MM.1S (cell line): ENCODE measurements at regions not wholly inside any gene's neighbourhood (a gene's known extent, or its start where the extent isn't known, plus 50 kb on each side); places are given as distances from the start of the nearest gene placed in this dataset.
"Not testable (repeated sequence)": the region's sequence is repeated elsewhere in the genome, so short reads cannot be mapped to it uniquely, and the experiment has no call there.

ENCODE experiments used
- DNase-seq: peaks from one replicate; pipeline ENCODE4 v3.0.0-alpha.2; 2015
- H2AFZ ChIP-seq: fragments of 300-600 bp; sonication (generic); 2 replicates; pipeline ENCODE4 v1.6.0; 2016; ENCODE audit warnings: antibody characterized with exemption, low read length
- H3F3A ChIP-seq: fragments of 300-600 bp; sonication (generic); 2 replicates; pipeline ENCODE4 v1.6.1; 2016; ENCODE audit warnings: mild to moderate bottlenecking, antibody characterized with exemption, low read length, moderate library complexity, mixed read lengths; ENCODE audit not compliant: insufficient read depth
- H3K27ac ChIP-seq: fragments of 300-600 bp; sonication (generic); 2 replicates; pipeline ENCODE4 v1.5.1; 2016; ENCODE audit warnings: mild to moderate bottlenecking, low read length
- H3K27me3 ChIP-seq: fragments of 300-600 bp; sonication (generic); replicated peaks from 2 replicates; pipeline ENCODE4 v1.6.0; 2016; ENCODE audit warnings: low read length; ENCODE audit not compliant: insufficient read depth
- H3K36me3 ChIP-seq: fragments of 300-600 bp; sonication (generic); replicated peaks from 2 replicates; pipeline ENCODE4 v1.6.1; 2016; ENCODE audit warnings: mild to moderate bottlenecking, low read length, mixed read lengths; ENCODE audit not compliant: insufficient read depth
- H3K4me1 ChIP-seq: fragments of 300-600 bp; sonication (generic); 2 replicates; pipeline ENCODE4 v1.6.1; 2016; ENCODE audit warnings: low read length, mixed read lengths
- H3K4me2 ChIP-seq: fragments of 300-600 bp; sonication (generic); 2 replicates; pipeline ENCODE4 v1.6.0; 2016; ENCODE audit warnings: low read depth, low read length
- H3K4me3 ChIP-seq: fragments of 300-600 bp; sonication (generic); 2 replicates; pipeline ENCODE4 v1.5.1; 2016; ENCODE audit warnings: low read length, mixed read lengths
- H3K79me2 ChIP-seq: fragments of 300-600 bp; sonication (generic); 2 replicates; pipeline ENCODE4 v1.6.1; 2016; ENCODE audit warnings: mixed run types, low read length, mixed read lengths
- H3K9ac ChIP-seq: fragments of 300-600 bp; sonication (generic); 2 replicates; pipeline ENCODE4 v1.6.1; 2016; ENCODE audit warnings: low read length, mixed read lengths
- H3K9me2 ChIP-seq: fragments of 300-600 bp; sonication (generic); replicated peaks from 2 replicates; pipeline ENCODE4 v1.6.1; 2016; ENCODE audit warnings: mild to moderate bottlenecking, low read length, mixed read lengths; ENCODE audit not compliant: insufficient read depth
- H3K9me3 ChIP-seq: fragments of 300-600 bp; sonication (generic); replicated peaks from 2 replicates; pipeline ENCODE4 v1.6.1; 2016; ENCODE audit warnings: mild to moderate bottlenecking, low read length, mixed read lengths; ENCODE audit not compliant: insufficient read depth
- H4K20me1 ChIP-seq: fragments of 300-600 bp; sonication (generic); 2 replicates; pipeline ENCODE4 v1.6.1; 2016; ENCODE audit warnings: mild to moderate bottlenecking, low read length, moderate library complexity, mixed read lengths; ENCODE audit not compliant: insufficient read depth
- EZH2 ChIP-seq: fragments of 300-600 bp; sonication (generic); optimal IDR thresholded peaks from 2 replicates; pipeline ENCODE3; 2017; ENCODE audit warnings: low read depth, mild to moderate bottlenecking, antibody characterized with exemption, low read length, mixed read lengths
- EZH2phosphoT487 ChIP-seq: fragments of 300-600 bp; sonication (generic); IDR thresholded peaks from 2 replicates; pipeline ENCODE4 v1.6.1; 2018; ENCODE audit warnings: antibody characterized with exemption, low read length
- TF ChIP-seq, protein P1 (sequence below): fragments of 300-600 bp; sonication (generic); IDR thresholded peaks from 2 replicates; pipeline ENCODE4 v1.5.1; 2016; ENCODE audit warnings: antibody characterized with exemption, low read length, mixed read lengths

DNA sequence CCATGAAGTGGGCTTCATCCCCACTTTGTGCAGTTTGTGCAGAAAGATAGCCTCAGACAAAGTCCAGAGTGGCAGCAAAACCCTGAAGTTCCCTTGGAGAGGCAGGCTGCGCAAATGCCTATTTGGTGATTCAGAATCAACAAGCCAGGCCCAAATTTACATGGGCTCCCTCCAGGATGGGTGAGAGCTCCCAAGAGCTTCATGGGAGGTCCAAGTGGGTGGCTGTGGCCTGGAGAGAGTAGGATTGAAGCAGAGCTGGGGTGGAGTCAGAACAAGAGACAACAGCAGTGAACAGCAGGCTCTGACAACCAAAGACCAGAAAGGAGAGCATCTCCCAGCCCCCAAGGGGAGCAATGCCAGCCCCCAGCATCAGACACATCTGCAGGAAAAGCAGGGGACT, 277.4 kb downstream of the ANAPC1 start:
- not testable (repeated sequence) for H3K27me3 ChIP-seq, H3K4me2 ChIP-seq, H3K4me1 ChIP-seq, H3F3A ChIP-seq, H3K27ac ChIP-seq, H3K9me3 ChIP-seq, H3K9ac ChIP-seq, H3K9me2 ChIP-seq, DNase-seq, H3K4me3 ChIP-seq, H2AFZ ChIP-seq, H4K20me1 ChIP-seq, H3K36me3 ChIP-seq, H3K79me2 ChIP-seq

DNA sequence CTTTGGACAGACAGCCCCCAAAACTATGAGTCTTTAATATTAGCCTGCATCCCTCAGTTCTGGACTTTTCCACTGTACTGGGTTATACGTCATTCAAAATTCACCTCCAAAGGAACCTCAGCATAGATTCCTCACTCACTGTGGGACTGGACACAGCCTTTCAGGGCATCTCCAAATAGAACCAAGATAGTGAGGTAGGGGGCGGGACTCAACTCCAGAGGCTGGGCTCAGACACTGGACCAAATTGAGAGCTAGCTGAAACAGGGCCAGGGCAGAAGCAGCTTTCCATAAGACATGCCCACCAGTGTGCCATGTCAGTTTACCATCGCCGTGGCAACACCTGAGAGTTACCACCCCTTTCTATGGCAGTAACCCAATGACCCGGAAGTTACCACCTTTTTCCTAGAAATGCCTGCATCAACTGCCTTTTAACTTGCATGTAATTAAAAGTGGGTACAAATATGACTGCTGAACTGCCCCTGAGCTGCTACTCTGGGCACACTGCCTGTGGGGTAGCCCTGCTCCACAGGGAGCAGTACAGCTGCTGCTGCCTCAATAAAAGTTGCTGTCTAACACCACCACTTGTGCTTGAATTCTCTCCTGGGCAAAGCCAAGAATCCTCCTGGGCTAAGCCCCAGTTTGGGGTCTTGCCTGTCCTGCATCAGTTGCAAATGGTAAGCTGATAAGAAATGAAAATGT, 274.7 kb downstream of the ANAPC1 start:
- H3K79me2 ChIP-seq, H3K4me1 ChIP-seq, H3K36me3 ChIP-seq, H3K27ac ChIP-seq, H3K9me3 ChIP-seq, H3F3A ChIP-seq, H4K20me1 ChIP-seq, H3K9me2 ChIP-seq, DNase-seq, H2AFZ ChIP-seq, H3K9ac ChIP-seq, H3K4me2 ChIP-seq, H3K27me3 ChIP-seq, H3K4me3 ChIP-seq: not testable (repeated sequence)

DNA sequence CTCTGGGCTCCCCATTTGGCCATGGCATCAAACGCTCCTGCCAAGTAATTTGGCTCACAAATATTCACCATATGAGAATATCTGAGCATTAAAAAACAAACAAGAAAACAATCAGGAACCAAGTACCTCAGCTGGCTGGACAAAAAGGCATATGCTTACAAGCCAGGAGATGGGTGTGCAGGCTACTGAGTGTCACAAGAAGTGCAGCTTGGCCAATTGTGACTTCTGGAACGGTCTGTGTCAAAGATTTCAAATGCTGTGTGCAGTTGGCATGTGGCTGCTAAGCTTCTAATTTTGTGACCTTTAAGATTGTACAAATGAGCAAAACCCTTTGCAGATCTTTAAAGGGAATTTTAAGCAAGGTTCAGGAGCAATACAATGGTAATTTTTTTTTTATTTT, 274.0 kb downstream of the ANAPC1 start:
- not testable (repeated sequence) for H3K9ac ChIP-seq, H3K27ac ChIP-seq, H3K79me2 ChIP-seq, H3F3A ChIP-seq, H3K27me3 ChIP-seq, H4K20me1 ChIP-seq, H3K4me1 ChIP-seq, H3K4me3 ChIP-seq, H3K9me3 ChIP-seq, H3K4me2 ChIP-seq, DNase-seq, H3K36me3 ChIP-seq, H3K9me2 ChIP-seq, H2AFZ ChIP-seq

DNA sequence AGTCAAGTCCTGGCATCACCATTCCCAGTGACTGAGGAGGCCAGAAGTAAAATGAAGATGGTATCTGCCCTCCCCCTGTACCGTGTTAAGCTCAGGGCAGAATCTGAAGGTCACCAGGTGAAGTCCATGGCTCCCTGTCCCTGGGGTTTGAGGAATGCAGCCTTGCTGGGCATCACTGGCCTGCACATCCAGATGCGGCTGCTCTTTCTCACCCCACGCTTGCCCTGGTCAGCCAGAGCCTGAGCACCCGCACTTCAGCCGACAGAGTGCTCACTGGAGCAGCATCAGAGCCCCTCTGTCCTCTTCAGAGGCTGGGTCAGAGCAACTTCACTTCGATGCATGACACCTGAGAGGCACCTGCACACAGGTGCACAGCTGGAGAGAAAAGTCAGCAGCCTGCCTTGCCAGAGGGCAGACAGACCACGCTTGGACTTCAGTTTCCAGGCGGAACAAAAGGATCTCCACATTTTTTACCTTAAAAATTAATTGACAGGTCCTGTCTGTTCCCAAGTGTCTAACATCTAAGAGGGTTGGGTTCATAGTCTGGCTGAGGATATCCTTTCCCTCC, 267.3 kb downstream of the ANAPC1 start:
- Histone ChIP-seq H4K20me1 (no peaks in the 10 kb centered on the region), H3K79me2 (no peaks in the 10 kb centered on the region), H3K4me3 (no peak overlapping the region), H3K36me3 (no peaks in the 10 kb centered on the region), H3K27me3 (no peaks in the 10 kb centered on the region), H3K4me1 (0 out of 2 replicates have a peak, but pooled peaks cover 4% of the 10 kb centered on the region), H3F3A (no peaks in the 10 kb centered on the region), H3K9me2 (no peaks in the 10 kb centered on the region), H3K27ac (no peak overlapping the region), H3K9ac (no peak overlapping the region), H2AFZ (no peak overlapping the region), H3K9me3 (no peaks in the 10 kb centered on the region), H3K4me2 (no peak overlapping the region)
- no peak for DNase-seq
- TF ChIP-seq EZH2phosphoT487 (no peak), EZH2 (no peak)
- TF ChIP-seq, protein P1, sequence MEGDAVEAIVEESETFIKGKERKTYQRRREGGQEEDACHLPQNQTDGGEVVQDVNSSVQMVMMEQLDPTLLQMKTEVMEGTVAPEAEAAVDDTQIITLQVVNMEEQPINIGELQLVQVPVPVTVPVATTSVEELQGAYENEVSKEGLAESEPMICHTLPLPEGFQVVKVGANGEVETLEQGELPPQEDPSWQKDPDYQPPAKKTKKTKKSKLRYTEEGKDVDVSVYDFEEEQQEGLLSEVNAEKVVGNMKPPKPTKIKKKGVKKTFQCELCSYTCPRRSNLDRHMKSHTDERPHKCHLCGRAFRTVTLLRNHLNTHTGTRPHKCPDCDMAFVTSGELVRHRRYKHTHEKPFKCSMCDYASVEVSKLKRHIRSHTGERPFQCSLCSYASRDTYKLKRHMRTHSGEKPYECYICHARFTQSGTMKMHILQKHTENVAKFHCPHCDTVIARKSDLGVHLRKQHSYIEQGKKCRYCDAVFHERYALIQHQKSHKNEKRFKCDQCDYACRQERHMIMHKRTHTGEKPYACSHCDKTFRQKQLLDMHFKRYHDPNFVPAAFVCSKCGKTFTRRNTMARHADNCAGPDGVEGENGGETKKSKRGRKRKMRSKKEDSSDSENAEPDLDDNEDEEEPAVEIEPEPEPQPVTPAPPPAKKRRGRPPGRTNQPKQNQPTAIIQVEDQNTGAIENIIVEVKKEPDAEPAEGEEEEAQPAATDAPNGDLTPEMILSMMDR = no peak
